NOMO-1 treated with dmso at 0.1 percent for 144 hours (cell line): ENCODE measurements at regions not wholly inside any gene's neighbourhood (a gene's known extent, or its start where the extent isn't known, plus 50 kb on each side); places are given as distances from the start of the nearest gene placed in this dataset.
"Not testable (repeated sequence)": the region's sequence is repeated elsewhere in the genome, so short reads cannot be mapped to it uniquely, and the experiment has no call there.

Experiments
- DNase-seq: peaks from one replicate; lab custom pipeline; 2025; ENCODE audit not compliant: unreplicated experiment; lab: John Stamatoyannopoulos, UW

DNA sequence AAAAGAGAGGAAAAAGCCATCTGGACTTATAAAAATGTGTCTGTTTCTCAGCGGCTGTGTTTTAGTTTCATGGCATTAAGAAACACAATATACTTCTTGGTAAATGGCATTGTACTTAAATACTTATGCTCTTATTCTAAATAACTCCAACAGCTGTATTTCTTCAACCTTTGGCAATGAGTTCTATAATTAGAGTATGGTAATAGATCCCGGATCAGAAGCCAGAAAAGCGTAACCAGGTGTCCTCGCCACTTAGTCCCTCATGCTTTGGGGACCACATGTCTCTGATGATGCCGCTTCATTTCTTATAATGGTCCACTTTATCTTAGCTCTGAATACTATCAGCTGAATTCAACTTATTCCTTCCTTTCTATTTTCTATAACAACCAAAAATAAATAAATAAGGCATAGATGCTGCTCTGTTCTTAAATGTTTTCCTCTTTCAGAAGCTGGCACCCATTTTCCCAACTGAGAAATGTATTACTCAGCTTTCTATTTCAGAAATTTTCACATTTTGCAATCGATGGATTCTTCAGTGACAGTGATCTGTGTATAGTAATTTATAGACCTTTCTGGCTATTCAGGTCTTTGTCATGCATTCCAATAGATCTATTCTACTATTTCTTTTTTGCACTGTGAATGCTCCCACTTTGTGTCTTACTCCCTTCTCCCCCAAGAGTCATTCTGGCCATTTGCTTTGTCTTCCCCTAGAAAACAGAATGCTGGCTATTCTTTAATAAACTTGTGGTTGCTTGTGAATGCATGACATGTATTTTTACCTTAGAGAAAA, 87.6 kb upstream of the KBTBD8 start:
- DNase-seq, result no peak

DNA sequence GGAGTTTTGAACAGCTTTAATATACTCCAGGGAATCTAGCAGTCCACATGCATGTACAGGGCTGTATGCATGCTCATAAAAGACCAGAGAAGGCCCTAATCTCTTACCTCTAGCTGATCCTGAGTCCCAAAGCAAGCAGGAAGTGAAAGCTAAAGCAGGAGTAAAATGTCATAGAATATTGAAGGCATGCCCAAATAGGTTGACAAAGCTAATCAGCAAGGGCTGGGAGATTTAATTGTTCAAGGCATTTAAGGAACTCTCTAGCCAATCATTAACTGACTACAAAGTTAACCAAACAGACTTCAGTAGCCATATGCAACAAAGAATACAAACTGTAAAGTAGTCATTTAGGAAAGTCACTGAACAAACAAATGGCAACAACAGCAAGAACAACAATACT, 85.8 kb upstream of the KBTBD8 start:
- DNase-seq, result no peak

DNA sequence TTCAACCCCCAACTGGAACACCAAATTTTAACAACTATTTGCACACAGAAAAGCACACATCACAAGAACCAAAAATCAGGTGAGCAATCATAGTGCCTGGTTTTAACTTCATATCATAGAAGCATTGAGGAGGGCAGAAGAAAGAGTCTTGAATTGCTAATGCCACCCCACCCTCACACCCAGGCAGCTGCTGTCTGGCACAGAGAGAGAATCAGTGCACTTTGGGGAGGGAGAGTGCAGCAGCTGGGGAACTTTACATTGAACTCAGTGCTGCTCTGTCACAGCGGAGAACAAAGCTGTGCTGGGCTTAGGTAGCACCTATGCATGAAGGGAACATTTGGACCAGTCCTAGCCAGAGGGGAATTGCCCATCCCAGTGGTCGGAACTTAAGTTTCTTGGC, 76.0 kb upstream of the KBTBD8 start:
- DNase-seq, result no peak

DNA sequence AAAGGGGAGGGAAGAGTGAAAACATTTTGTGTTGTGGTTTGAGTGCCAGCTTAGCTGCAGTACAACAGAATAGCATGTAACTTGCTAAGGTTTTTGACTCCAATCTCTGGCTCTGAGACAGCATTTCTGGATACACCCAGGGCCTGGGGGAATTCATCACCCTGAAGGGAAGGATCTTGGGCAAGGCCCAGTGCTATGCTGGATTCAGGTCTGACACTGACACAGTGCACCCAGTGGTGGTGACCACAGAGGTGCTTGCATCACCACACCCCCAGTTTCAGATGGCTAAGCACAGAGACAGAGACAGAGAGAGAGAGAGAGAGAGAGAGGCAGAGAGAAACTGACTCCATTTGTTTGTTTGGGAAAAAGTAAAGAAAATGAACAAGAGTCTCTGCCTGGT, 74.1 kb upstream of the KBTBD8 start:
- no peak for DNase-seq

DNA sequence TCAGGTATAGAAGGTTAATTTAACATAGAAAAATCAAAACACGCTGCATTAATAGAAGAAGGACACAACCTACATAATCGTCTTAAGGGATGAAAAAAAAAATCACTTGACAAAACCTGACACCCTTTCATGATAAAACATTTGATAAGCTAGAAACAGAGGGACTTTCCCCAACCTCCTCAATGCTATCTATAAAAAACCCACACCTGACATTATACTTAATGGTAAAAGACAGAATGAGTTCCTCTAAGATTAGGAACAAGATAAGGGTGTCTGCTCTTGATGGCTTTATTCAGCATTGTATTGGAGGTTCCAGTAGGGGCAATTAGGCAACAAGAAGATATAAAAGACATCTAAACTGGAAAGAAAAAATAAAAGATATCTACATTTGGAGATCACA, 69.9 kb upstream of the KBTBD8 start:
- no peak for DNase-seq

DNA sequence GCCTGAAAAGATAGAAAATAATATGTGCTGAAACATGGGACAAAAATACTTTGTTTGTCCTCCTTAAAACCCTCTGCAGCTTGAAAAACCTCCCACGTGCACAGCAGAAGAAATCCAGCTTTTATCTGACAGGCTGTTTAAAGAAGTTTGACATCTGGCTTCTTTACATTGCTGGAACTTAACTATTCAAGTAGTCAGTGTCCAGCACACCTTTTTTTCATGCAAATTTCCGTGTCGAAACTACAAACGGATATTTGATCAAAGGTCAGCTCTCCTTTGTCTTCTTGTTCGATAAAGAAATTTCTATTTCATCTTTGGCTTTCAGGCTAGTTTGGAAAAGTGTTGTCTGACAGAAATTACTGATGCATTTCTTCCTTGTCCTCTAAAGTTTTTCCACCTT, 66.8 kb upstream of the KBTBD8 start:
- no peak for DNase-seq

DNA sequence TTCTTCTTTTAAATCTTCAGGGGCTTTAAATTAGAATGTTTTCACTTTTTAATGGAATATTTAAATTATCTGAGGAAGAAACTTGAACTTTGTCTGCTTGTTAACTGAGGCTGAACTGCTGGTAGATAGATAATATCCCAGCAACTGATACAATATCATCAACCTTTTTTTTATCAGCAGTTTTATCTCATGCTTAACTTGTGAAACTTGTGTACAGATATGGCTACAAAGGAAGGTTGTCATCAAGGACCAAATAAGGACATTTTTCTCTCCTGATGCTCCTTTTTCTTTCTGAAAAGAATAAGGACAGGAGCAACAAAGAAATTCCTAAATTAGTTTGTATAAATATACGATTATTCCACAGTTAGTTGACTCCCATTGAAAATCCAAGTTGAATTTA, 66.4 kb upstream of the KBTBD8 start:
- DNase-seq, result no peak

DNA sequence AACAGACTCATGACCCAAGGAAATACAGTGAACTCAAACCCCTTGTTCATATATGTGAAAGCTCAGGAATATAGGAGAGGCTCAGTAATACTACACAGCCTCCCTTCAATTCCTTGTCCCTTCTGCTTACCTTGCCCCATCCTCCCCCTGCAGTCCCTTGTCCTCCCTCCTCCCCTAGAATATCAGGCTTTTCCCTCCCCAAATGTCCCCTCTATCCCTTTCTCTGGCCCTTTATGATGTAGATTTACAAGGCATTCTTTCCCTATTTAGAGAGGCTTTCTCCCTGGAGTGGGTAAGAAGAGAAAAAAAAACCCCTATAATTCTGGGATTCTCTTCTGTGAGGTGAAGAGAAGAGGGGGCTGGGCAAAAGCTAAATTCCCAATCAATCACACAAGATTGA, 64.9 kb upstream of the KBTBD8 start:
- no peak for DNase-seq

DNA sequence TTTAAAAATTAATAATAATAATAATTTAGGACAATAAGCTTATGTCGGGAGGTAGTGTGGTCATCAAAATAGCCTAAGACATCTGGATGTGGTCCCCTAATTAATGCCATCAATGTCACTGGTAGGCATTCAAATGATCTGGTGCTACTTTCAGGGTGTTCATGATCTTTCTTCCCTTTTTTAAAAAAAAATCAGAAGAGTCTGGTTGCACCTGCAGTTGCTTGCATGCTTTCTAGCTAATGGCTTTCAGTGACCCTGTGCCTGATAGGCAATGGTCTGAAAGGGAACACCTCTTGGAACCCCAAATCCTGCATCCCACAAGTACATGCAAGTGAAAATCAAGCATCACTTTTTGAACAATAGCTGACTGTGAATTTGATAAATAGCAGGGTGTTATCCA, 64.1 kb upstream of the KBTBD8 start:
- DNase-seq, result no peak

DNA sequence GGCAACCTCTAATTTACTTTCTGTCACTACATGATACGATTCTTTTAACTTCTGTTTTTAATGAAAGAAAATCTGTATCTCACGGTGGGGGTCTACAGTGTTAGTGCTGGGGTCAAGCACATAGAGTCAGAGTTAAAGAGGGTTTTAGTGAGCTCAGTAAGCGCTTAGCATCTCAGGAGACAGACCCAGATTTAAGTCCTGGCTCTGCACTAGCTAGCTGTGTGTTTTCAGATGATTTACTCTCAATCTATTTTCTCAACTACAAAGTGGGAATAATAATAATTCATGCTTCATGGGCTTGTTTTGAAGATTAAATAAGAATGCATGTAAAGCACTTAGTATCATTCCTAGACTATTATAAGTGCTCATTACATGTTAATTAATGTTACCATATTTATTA, 63.4 kb upstream of the KBTBD8 start:
- DNase-seq, result no peak

DNA sequence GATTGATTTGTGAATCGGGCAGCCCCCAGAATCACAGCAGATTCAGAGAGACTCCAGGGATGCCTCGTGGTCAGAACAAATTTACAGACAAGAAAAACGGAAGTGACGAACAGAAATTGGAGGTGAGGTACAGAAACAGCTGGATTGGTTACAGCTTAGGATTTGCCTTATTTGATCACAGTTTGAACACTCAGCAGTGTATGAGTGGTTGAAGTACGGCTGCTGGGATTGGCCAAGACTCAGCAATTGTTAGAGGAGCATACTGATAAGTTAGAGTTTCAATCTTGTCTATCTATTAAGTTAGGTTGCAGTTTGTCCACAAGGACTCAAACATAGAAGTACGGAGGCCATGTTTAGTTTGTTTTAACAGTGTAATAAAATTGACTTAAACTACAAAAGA, 61.1 kb upstream of the KBTBD8 start:
- not testable (repeated sequence) for DNase-seq

DNA sequence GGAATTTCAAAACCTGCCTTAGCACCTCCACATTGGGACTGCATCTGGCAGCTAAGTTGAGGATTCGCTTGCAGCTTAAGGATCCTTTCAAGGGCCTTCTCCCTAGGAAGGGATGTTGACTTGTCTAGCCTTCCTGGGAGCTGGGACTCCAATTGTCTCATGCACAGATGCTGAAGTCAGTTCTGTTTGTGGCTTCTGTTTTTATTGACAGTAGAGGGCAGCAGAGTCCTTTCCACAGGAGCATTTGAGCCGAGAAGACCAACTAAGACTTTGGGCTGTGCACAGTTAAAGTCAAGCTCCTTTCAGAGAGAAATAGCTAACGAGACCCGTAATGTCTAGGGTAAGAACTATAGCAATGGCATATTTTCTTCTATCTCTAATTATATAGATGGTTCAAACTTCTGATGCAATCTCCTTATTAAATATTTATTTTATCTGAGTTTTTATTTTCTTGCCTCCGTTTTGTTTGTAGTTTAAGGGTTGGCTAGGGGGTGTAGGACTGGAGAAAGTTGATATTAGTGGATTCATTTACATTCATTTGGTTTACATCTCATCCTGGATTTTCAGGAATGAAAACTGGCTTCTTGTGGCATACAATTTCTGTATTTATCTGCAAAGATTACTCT, 59.7 kb upstream of the KBTBD8 start:
- peak; percentile 20 for DNase-seq

DNA sequence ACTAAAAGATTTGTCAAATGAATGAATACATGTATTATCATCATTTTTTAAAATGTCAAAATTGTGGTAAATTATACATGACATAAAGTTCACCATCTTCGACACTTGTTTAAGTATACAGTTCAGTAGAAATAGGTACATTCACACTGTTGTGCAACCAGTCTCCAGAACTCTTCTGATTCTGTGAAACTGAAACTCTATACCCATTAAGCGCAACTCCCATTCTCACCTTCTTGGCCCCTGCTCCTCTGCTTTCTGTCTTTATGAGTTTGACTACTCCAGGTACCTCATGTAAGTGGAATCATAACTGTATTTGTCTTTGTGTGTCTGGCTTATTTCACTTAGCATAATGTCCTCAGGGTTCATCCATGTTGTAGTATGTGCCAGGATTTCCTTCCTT, 50.1 kb upstream of the KBTBD8 start:
- no peak for DNase-seq
